ENCODE measurements at regions not wholly inside any gene's neighbourhood (a gene's known extent, or its start where the extent isn't known, plus 50 kb on each side); places are given as distances from the start of the nearest gene placed in this dataset.
"Not testable (repeated sequence)": the region's sequence is repeated elsewhere in the genome, so short reads cannot be mapped to it uniquely, and the experiment has no call there.

GRCh38 chr5:135279328-135279727 is 119.7 kb downstream of the MACROH2A1 start:
- no peak for DNase-seq (ENCODE audit: low read depth in 2 of 3, low spot score in 2 of 3)

- no peak for DNase-seq (ENCODE audit: low read depth in 2 of 3, low spot score in 2 of 3)
These were observed 122.9 kb downstream of the MACROH2A1 start for GRCh38 chr5:135276151-135276550.

DNA sequence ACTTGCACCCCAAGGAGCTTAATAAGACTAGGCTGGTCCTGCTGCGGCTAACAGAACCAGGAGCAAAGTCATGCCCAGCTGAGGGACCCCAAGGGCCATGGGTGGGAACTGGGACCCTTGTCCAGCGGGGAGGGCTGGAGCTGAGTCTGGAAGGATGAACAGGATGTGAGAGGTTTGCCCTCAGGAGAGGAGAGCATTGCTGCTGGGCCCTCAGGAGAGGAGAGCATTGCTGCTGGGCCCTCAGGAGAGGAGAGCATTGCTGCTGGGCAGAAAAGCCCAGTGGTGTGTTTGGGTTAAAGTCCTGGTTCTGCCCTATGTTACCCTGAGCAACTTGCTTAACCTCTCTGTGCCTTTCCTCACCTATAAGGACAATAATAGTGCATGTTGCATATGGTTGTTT is 125.8 kb downstream of the MACROH2A1 start:
- no peak for DNase-seq (ENCODE audit: low read depth in 2 of 3, low spot score in 2 of 3)

DNA sequence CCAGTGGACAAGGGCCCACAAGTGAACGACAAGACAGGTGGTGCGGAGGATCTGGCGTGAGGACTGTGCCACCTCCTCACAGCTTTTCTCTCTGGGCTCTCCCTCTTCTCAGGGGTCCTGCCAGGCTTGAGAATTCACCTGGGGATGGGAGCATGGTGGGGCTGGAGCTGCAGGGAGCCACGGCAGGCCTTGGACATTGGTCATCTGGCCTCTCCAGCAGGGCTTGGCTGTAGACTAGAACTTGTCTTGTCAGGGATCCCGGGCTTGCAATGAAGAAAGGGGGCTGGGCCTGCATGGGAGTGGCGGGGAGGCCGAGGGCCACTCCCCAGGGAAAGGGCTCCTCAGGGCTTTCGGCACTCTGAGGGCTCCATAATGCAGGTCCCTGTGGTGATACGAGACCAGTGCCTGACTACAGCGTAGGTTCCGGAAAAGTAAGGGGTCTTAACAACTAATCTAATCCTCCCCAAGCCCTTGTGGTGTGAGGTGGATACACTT is 126.7 kb downstream of the MACROH2A1 start:
- no peak for DNase-seq (ENCODE audit: low read depth in 2 of 3, low spot score in 2 of 3)

- no peak for DNase-seq (ENCODE audit: low read depth in 2 of 3, low spot score in 2 of 3)
These were observed 127.3 kb downstream of the MACROH2A1 start for GRCh38 chr5:135271533-135272310.

- no peak for DNase-seq (ENCODE audit: low read depth in 2 of 3, low spot score in 2 of 3)
These were observed 129.1 kb downstream of the MACROH2A1 start for GRCh38 chr5:135269931-135270421.

- no peak for DNase-seq (ENCODE audit: low read depth in 2 of 3, low spot score in 2 of 3)
These were observed 129.8 kb downstream of the MACROH2A1 start for GRCh38 chr5:135269199-135269598.

DNA sequence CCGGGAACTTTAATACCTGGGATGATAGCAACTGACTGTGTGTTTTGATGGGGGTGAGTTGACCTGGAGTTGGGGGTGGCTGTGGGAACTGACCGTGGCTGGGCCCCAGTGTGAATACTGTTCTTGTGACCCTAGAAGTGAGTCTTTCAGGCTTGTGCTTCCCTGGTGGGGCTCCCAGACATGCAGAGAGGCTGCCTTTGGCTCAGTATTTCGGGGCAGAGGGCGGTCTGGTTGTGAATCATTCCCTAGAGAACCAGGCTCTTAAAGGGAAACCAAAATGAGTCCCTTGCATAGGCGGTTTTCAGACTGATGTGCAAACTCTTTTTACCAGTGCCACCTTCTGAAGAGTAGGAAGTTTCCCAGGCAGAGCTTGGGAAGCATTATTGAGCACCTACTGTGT is 132.1 kb downstream of the MACROH2A1 start:
- no peak for DNase-seq (ENCODE audit: low read depth in 2 of 3, low spot score in 2 of 3)

DNA sequence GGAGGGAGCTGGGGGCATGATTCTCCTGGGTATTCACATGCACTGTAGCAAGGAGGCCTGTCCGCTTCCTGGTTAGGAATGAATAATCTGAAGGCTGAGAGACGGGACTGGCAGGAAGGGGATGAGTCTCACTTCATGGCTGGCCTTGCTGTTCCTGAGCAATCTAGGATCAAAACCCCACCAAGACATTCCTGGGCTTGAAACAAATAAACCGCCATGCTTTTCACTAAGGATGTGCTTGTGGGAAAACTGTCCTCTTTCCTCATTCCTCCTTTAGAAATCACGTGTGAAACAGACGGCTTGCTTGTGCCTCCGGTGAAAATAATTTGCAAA is 132.8 kb downstream of the MACROH2A1 start:
- DNase-seq (ENCODE audit: low read depth in 2 of 3, low spot score in 2 of 3), result no peak

- DNase-seq (ENCODE audit: low read depth in 2 of 3, low spot score in 2 of 3), result no peak
These were observed 133.3 kb downstream of the MACROH2A1 start for GRCh38 chr5:135265497-135266302.

DNA sequence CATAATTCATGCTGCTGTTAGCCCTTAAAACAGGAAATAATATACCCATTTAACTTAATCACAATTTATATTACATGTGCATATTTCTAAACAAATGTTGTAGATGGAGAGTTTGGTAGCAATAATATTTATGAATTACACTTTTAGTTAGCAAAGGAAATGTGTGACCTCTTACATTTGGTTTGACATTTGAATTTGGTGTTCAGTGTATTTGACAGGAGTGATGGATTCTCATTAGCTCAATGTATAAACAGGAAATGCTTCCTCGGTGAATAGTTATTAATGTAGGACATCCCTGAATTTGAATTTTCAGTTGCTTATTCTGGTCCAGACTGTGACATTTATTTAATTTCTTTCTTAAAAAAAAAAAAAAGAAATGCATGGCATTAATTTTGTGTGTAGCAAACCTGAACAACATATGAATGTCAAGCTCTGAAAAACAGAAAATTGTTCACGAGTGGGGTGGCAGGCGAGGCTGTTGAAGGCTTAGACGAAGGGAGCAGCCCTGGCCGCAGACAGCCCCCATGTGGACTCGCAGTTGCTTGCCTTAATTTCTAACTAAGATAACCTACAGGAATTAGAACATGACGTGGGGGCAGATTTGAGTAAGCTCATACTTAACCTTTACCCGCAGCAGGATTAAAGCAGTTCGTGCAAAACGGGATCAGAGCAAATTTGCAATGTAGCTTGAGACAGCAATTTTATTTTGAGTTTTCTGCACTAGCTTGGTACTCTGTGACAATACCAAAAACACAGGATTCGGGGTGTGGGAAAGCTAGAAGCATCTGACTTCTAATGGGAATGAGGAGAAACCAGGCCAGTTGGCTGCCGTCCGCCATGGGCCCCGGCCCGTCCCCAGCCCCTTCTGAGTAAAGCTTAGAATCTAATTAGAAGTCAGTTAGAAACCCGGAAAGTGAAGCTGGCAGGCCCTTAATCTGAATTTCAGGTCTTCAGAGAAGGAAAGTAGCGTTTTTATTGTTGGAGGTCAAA is 134.3 kb downstream of the MACROH2A1 start:
- no peak for DNase-seq (ENCODE audit: low read depth in 2 of 3, low spot score in 2 of 3)

DNA sequence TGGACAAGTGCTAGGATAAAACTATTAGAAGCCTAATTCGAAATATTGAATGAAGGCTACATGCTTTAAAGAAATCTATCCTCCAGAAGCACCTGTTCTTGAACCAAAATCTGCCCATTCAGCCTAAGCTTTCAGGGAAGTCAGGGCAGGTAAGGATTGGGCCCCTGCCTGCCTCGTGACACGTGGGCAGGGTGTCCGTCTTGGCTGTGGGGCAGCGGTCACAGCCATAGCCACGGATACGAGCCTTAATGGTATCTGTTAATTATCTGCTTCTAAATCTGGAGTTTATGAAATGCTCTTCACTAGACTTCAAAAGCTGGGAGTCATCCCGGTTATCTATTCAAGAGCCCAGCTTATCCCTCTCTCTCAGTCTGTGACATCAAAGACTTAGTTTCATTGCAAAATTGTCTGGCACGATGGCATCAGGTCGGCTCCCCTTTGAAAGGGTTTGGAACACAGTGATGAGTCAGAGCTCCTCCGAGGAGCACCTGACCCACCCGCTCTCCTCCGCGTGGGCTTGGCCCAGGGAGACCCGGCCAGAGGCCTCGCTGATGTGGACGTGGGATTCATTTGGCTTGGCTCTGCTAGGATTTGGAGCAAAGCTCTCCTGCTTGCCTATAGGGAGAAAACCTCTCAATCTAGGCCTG is 135.9 kb downstream of the MACROH2A1 start:
- no peak for DNase-seq (ENCODE audit: low read depth in 2 of 3, low spot score in 2 of 3)

GRCh38 chr5:135262364-135262763 is 136.7 kb downstream of the MACROH2A1 start:
- no peak for DNase-seq (ENCODE audit: low read depth in 2 of 3, low spot score in 2 of 3)

DNA sequence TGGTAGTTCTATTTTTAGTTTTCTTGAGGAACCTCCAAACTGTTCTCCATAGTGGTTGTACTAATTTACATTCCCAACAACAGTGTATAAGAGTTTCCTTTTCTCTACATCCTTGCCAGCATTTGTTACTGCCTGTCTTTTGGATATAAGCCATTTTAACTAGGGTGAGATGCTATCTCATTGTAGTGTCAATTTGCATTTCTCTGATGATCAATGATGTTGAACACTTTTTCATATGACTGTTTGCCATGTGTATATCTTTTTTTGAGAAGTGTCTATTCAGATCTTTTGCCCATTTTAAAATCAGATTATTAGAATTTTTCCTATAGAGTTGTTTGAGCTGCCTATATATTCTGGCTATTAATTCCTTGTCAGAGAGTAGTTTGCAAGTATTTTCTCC is 138.9 kb downstream of the MACROH2A1 start:
- not testable (repeated sequence) for DNase-seq (ENCODE audit: low read depth in 2 of 3, low spot score in 2 of 3)

DNA sequence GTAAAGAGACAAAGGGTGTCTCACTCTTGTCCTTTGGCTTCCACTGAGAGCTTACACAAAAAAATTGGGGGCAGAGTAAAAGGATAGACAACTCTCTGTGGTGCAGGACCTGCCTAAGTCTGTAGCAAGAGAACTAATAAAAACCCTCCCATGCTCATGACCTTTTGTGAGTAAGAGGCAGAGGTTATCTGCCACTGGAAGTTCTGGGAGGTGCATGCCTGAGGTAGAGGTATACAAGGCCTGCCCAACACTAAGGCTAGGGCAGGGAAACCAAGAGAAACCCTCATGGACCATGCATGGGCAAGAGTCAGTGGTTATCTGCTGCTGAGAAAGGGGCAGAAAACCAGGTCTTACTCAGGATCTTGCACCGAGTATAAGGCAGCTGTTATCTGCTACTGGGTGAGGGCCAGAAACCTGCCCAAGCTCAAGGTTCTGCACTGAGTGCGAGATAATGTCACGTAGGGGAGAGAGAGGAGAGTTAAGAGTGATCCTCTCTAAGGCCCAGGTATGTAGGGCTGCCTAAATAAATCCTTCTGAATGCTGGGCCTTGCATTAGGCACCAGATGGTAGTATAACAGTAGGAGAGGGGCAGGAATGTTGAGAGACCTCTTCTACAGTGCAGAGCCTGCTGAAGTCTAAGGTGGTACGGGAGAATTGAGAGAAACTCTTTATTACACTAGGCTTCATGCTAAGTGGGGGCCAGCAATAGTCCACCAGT is 143.4 kb downstream of the MACROH2A1 start:
- DNase-seq (ENCODE audit: low read depth in 2 of 3, low spot score in 2 of 3), result no peak

DNA sequence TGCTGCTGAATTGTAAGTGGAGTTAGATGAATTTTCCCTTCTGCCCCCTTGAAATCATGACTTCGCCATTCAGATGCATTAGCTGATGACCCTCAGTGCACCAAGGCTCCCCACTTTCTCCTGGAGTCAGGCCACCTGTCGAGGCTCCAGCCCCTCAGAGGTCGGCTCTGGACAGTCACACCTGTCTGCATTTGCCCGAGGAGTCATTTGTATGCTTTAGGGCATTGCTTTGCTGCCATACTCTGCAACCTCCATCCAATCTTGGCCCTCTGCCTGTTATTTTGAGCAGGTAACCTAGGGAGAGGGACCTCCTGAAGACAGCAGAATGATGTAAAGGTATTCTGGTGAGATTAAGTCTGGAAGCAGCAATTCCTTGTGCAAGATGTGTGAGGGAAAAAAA is 144.8 kb downstream of the MACROH2A1 start:
- DNase-seq (ENCODE audit: low read depth in 2 of 3, low spot score in 2 of 3), result no peak

GRCh38 chr5:135253601-135254178 is 145.3 kb downstream of the MACROH2A1 start:
- no peak for DNase-seq (ENCODE audit: low read depth in 2 of 3, low spot score in 2 of 3)

GRCh38 chr5:135251093-135251492 is 147.9 kb downstream of the MACROH2A1 start:
- no peak for DNase-seq (ENCODE audit: low read depth in 2 of 3, low spot score in 2 of 3)

DNA sequence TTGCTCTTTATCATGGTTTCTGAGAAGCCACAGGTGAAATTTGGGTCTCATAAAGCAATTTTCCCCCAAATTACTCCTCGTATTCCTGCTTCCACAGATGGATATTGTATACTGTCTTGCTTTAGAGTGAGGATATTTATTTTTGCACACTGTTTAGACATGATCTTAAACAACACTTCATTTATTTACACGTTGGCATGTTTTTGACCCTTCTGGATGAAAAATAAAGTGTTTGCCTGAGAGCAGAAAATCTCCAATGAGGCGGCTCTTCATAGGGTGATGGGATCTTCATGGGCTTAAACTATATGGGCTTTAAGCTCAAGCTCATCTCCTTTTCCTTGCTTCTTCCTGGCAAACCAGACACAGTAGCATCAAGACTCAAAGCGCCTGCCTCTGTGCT is 148.4 kb downstream of the MACROH2A1 start:
- DNase-seq (ENCODE audit: low read depth in 2 of 3, low spot score in 2 of 3), result no peak

GRCh38 chr5:135249658-135250057 is 149.4 kb downstream of the MACROH2A1 start:
- DNase-seq (ENCODE audit: low read depth in 2 of 3, low spot score in 2 of 3), result no peak
